ENCODE measurements at regions not wholly inside any gene's neighbourhood (a gene's known extent, or its start where the extent isn't known, plus 50 kb on each side); places are given as distances from the start of the nearest gene placed in this dataset.
"Not testable (repeated sequence)": the region's sequence is repeated elsewhere in the genome, so short reads cannot be mapped to it uniquely, and the experiment has no call there.

- DNase-seq (ENCODE audit: low read depth) = no peak
Observed at GRCh38 chr2:186927185-186927866, 78.4 kb upstream of the ZSWIM2 start.

- no peak for DNase-seq (ENCODE audit: low read depth)
Observed at GRCh38 chr2:186925514-186925913, 76.5 kb upstream of the ZSWIM2 start.

- DNase-seq (ENCODE audit: low read depth) = not testable (repeated sequence)
Observed at GRCh38 chr2:186922316-186922715, 73.3 kb upstream of the ZSWIM2 start.

- peak; percentile 56 for DNase-seq (ENCODE audit: low read depth)
Observed at GRCh38 chr2:186919296-186919695, 70.3 kb upstream of the ZSWIM2 start.

- no peak for DNase-seq (ENCODE audit: low read depth)
Observed at GRCh38 chr2:186918495-186918894, 69.5 kb upstream of the ZSWIM2 start.

GRCh38 chr2:186917866-186918265, 68.9 kb upstream of the ZSWIM2 start:
- no peak for DNase-seq (ENCODE audit: low read depth)

- DNase-seq (ENCODE audit: low read depth) = no peak
Observed at GRCh38 chr2:186913870-186914269, 64.9 kb upstream of the ZSWIM2 start.

GRCh38 chr2:186912979-186913378, 64.0 kb upstream of the ZSWIM2 start:
- no peak for DNase-seq (ENCODE audit: low read depth)

- DNase-seq (ENCODE audit: low read depth) = no peak
Observed at GRCh38 chr2:186911551-186912085, 62.6 kb upstream of the ZSWIM2 start.

- DNase-seq (ENCODE audit: low read depth) = no peak
Observed at GRCh38 chr2:186910996-186911395, 62.0 kb upstream of the ZSWIM2 start.

- DNase-seq (ENCODE audit: low read depth) = no peak
Observed at GRCh38 chr2:186909095-186909494, 60.1 kb upstream of the ZSWIM2 start.

- DNase-seq (ENCODE audit: low read depth) = no peak
Observed at GRCh38 chr2:186907897-186908296, 58.9 kb upstream of the ZSWIM2 start.

GRCh38 chr2:186903216-186903615, 54.2 kb upstream of the ZSWIM2 start:
- DNase-seq (ENCODE audit: low read depth) = no peak
